ENCODE measurements at regions not wholly inside any gene's neighbourhood (a gene's known extent, or its start where the extent isn't known, plus 50 kb on each side); places are given as distances from the start of the nearest gene placed in this dataset.
A peak's percentile ranks its signal among the peaks of the same experiment; 100 is the strongest.
"Not testable (repeated sequence)": the region's sequence is repeated elsewhere in the genome, so short reads cannot be mapped to it uniquely, and the experiment has no call there.

DNA sequence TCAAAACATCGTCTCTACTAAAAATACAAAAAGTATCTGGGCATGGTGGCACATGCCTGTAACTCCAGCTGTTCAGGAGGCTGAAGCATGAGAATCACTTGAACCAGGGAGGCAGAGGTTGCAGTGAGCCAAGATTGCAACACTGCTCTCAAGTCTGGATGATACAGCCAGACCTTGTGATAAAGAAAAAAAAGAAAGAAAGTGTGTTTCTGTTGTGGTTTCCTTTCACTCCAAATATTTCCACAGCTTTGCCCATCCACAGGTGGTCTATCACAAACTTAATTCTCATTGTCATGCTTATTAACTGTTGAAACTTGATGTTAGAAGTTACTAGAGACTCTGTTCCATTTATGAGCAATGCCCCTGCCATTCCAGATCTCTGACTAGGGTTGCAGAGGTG, 316.0 kb upstream of the SEMA3C start:
- H3K9me3 ChIP-seq (replicated peaks) = no peaks in the 10 kb centered on the region
- peaks cover 49% of the 10 kb centered on the region for H3K4me1 ChIP-seq
- H3K36me3 ChIP-seq = no peaks in the 10 kb centered on the region
- H3K27ac ChIP-seq = peak overlapping the region; percentile 81
- no peaks in the 10 kb centered on the region for H3K27me3 ChIP-seq
- H3K4me3 ChIP-seq = no peak overlapping the region
- DNase-seq = peak; percentile 81 to 90

DNA sequence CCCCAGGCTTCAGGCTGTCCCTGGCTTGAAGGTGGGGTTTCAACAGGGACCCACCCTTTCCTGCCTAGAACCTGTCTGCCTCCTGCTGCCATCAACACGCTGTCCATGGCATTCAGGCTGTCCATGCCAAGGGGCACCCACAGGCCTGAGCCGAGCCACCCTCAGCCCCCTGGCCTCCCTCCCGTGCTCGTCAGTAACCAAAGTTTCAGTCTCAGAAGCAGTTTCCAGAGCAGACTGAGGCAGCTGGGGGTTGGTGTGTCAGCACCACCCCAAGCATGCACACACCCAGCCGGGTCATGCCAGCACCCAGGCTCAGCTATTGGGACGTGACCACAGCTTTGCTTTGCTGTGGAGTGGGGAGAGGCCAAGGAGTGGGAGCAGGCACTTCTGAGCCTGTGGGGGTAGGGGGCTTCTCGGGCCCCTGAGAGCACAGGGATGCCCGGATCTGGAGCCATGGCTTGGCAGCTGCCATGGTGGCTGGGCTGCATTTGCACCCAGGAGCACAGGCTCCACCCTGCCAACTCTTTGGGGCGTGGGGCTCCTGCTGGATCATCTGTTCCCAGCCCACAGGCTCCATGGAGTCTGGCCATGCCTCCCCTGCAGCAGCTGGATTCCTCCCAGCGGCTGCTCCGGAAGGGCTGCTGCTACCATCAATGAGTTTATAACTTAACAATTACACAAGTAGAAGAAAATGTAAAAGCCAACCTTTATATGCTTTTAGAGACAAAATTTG, 314.5 kb upstream of the SEMA3C start:
- Histone ChIP-seq H3K4me3 (no peak overlapping the region), H3K36me3 (no peaks in the 10 kb centered on the region), H3K27ac (peak overlapping the region; percentile 81), H3K27me3 (no peaks in the 10 kb centered on the region), H3K4me1 (peaks cover 49% of the 10 kb centered on the region), H3K9me3 (replicated peaks) (no peaks in the 10 kb centered on the region)
- peak; percentile 55 to 63 for DNase-seq

DNA sequence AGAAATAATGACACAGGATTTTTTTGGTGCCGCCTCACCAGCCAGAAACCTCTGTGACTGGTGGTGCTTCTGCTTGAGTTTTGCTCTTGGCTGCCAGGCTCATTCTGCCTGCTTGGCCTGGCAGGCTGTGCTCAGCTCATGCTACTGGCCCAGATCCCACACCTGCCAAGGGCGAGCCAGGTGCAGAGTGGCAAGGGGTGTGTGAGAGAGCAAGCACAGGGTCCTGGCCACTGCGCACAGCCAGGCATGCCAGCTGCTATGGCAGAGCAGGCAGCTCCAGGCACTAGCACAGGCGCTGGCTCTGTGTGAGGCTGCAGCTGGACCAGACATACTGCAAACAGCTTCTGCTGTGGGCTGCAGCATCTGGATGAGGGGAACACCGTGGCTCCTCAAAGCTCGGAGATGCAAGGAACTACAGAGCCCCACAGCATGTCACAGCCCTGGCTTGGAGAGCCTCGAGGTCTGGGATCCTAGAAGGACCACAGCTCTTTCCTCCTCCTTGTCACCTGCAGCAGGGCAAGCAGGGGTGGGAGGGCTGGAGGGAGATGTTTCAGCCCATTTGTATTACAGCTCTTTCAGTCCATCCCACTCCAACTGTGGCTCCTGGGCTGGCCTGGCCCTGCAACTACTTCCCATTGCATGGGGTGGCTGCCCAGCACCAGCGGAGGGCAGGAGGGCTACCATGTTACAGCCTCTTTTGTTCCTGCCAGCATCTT, 313.4 kb upstream of the SEMA3C start:
- Histone ChIP-seq H3K4me3 (no peak overlapping the region), H3K36me3 (no peaks in the 10 kb centered on the region), H3K27ac (no peak overlapping the region), H3K4me1 (peaks cover 49% of the 10 kb centered on the region), H3K27me3 (no peaks in the 10 kb centered on the region), H3K9me3 (replicated peaks) (peaks cover 5% of the 10 kb centered on the region; the same call in 1 of the 2 replicates)
- no peak for DNase-seq

DNA sequence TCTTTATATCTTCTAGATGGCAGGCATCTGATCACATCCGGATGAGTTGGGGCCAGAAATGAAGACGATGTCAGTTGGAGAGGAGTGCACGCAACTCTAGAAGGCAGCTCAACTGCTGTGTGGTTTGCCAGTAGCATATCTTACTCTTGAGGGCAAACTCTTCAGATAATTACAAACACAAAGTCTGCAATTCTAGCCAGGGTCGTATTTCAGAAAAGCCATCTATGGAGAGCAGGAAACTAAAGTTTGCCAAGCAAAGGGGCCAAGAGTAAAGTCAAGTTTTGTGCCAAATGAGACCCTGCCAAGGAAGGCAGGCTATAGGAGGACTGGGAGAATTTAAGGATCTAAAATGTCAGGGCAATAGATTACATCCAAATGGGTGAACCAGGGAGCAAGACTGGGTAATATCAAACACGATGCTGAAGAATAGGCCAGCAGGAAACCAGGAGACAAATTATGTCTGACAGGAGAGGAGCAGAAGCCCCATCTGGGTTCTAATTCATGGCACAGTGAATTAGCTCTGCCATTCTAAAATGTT, 312.5 kb upstream of the SEMA3C start:
- no peak overlapping the region for H3K4me3 ChIP-seq
- H3K36me3 ChIP-seq = no peaks in the 10 kb centered on the region
- no peak overlapping the region for H3K27ac ChIP-seq
- H3K27me3 ChIP-seq = no peaks in the 10 kb centered on the region
- peak in 1 of 2 experiments; percentile 49 for DNase-seq
- peaks cover 43% of the 10 kb centered on the region for H3K4me1 ChIP-seq
- H3K9me3 ChIP-seq (replicated peaks) = peaks cover 5% of the 10 kb centered on the region

DNA sequence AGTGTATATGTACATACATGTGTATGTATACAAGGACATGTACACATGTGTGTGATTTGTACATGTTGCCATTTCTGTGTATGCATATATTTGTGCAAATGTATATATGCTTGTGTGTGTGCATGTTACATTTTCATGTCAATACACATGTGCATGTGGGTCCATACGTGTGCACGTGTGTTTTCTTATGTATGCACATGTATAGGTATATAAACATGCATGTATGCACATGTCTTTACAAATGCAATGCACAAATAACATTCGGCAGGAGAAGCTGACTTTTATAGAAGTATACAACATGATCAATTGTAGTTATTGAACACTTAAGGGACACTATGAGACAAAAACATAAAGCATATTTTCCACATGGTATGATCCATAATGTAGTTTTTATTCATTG, 307.4 kb upstream of the SEMA3C start:
- Histone ChIP-seq H3K4me1 (peaks cover 5% of the 10 kb centered on the region), H3K36me3 (no peaks in the 10 kb centered on the region), H3K4me3 (no peak overlapping the region), H3K27ac (no peak overlapping the region), H3K27me3 (no peaks in the 10 kb centered on the region), H3K9me3 (replicated peaks) (peaks cover 24% of the 10 kb centered on the region)
- DNase-seq = no peak

DNA sequence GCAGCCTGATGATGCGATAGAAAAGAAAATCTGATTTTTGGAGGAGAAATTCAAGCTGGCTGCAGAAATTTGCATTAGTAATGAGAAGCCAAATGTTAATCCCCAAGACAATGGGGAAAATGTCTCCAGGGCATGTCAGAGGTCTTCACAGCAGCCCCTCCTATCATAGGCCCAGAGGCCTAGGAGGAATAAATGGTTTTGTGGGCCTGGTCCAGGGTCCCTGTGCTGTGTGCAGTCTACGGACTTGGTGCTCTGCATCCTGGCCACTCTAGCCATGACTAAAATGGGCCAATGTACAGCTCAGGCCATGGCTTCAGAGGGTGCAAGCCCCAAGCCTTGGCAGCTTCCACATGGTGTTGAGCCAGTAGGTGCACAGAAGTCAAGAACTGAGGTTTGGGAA, 303.8 kb upstream of the SEMA3C start:
- not testable (repeated sequence) for H3K4me1 ChIP-seq, DNase-seq, H3K36me3 ChIP-seq, H3K27me3 ChIP-seq, H3K27ac ChIP-seq, H3K4me3 ChIP-seq
- peaks cover 23% of the 10 kb centered on the region for H3K9me3 ChIP-seq (replicated peaks)

DNA sequence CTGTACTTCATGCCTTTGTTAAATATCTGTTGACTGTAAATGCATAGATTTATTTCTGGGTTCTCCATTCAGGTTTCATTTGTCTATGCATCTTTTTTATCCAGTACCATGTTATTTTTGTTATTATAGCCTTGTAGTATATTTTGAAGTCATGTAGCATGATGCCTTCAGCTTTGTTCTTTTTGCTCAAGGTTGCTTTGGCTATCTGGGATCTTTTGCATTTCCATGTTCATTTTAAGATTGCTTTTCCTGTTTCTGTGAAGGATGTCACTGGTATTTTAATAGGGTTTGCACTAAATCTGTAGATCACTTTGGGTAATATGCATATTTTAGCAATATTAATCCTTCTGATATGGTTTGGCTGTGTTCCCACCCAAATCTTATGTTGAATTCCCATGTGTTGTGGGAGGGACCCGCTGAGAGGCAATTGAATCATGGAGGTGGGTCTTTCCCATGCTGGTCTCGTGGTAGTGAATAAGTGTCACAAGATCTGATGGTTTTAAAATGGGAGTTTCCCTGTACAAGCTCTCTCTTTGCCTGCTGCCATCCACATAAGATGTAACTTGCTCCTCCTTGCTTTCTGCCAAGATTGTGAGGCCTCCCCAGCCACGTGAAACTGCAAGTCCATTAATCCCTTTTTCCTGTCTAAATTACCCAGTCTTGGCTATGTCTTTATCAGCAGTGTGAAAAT, 302.8 kb upstream of the SEMA3C start:
- H3K27ac ChIP-seq = no peak overlapping the region
- H3K4me1 ChIP-seq = no peaks in the 10 kb centered on the region
- no peaks in the 10 kb centered on the region for H3K36me3 ChIP-seq
- no peaks in the 10 kb centered on the region for H3K27me3 ChIP-seq
- H3K4me3 ChIP-seq = no peak overlapping the region
- DNase-seq = no peak
- peaks cover 19% of the 10 kb centered on the region for H3K9me3 ChIP-seq (replicated peaks)

DNA sequence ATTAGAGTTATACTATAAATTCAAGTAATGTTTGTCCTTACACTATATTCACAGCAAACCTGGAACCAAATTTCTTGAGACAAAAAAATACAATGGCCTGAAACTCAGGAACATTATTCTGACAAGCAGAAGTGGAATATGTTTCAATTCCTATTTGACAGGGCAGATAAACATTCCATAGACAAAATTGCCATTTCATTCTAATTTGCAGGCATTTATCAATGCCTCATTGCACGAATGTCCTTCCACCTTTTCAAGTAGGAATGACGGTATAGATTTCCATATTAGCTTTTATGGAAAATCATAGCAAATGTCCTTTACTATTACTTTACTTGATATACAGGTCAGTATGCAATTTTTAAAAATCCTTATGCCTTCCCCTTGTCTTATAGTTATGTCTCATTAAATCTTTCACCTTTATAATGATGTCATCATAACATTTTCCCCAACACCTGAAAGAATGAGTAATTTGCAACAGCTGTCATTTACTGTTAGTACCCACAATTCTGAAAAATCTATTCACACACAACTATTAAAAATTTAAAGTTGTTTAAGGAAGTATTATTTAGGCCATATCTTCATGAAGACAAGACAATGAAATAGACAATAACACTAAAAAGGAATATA, 299.7 kb upstream of the SEMA3C start:
- Histone ChIP-seq H3K27ac (no peak overlapping the region), H3K9me3 (replicated peaks) (0 out of 2 replicates have a peak, but pooled peaks cover 11% of the 10 kb centered on the region), H3K4me3 (no peak overlapping the region), H3K27me3 (no peaks in the 10 kb centered on the region), H3K4me1 (no peaks in the 10 kb centered on the region), H3K36me3 (no peaks in the 10 kb centered on the region)
- DNase-seq = no peak

DNA sequence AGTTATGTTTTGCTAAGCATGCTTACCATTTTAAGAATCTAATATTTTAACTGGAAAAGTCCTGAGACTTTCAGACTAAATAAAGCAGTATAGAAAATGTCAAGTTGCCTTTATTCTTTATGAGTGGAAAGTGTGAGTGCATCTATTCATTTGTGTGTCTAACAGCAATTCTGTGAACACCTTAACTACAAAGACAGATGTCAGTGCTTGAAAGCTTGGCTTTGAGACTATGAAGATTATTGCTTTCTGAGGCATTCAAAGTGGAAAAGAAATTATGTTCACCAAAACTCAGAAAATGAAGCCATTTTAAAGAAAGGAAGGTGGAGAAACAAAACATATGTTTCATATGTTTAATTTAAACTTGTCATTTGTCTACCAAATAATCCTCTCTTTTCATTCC, 294.5 kb upstream of the SEMA3C start:
- no peak for DNase-seq

DNA sequence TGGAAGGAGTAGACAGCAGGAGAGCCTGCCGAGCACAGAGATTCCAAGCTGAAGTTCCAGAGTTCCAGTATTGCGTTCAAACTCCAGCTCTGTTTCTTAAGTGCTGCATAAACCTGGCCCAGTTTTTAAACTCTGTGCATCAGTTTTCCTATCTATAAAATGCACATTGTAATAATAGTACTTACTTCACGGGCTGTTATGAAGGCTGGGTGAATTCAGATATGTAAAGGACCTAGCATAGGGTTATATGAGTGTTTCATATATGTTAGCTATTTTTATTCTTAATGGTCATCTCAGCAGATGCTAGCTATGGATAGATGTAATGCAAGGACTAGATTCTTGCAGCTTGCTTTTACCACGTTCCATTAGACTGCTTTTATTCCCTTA, 293.1 kb upstream of the SEMA3C start:
- H3K36me3 ChIP-seq = no peaks in the 10 kb centered on the region
- H3K27me3 ChIP-seq = no peaks in the 10 kb centered on the region
- peaks cover 20% of the 10 kb centered on the region for H3K4me1 ChIP-seq
- no peak overlapping the region for H3K4me3 ChIP-seq
- no peaks in the 10 kb centered on the region for H3K9me3 ChIP-seq (replicated peaks)
- no peak for DNase-seq
- no peak overlapping the region for H3K27ac ChIP-seq

More for the DNA sequence above, 294.5 kb upstream of the SEMA3C start:
- Histone ChIP-seq H3K36me3 (no peaks in the 10 kb centered on the region), H3K27ac (no peak overlapping the region), H3K27me3 (no peaks in the 10 kb centered on the region), H3K4me3 (no peak overlapping the region), H3K9me3 (replicated peaks) (no peaks in the 10 kb centered on the region), H3K4me1 (peaks cover 12% of the 10 kb centered on the region; the same call in 1 of the 2 replicates)

DNA sequence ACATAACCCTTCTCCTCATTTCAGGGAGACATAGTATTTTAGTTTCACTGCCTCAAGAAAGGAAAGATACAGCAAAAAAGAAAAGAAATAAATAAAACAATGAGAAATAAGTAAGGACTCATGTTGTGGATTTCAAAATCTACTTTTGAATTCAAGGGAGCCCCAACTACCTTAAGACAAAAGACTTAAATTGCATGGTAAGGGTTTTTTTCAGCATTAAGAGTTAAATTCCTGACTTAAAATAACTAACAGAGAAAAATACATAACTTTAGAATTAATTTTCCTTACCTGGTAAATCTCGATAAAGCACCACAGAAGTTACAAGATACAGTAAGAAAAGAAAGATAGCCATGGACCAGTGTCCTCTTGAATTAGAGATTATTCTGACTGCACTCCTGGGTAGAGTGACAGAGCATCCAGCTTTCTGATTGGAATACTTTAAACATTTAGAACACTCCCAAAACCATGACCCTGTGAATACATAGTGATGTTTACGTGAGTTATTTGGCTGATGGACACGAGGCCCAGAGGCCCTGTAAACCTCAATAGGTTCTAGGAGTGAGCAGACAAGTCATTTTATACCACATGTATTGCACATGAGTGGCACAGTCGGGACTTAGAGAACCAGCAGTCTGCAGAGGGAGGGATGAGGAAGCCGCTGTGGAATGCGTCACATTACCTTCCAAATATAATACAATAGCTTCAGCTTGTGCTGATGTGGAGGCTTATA, 292.5 kb upstream of the SEMA3C start:
- Histone ChIP-seq H3K36me3 (no peaks in the 10 kb centered on the region), H3K27ac (no peak overlapping the region)

DNA sequence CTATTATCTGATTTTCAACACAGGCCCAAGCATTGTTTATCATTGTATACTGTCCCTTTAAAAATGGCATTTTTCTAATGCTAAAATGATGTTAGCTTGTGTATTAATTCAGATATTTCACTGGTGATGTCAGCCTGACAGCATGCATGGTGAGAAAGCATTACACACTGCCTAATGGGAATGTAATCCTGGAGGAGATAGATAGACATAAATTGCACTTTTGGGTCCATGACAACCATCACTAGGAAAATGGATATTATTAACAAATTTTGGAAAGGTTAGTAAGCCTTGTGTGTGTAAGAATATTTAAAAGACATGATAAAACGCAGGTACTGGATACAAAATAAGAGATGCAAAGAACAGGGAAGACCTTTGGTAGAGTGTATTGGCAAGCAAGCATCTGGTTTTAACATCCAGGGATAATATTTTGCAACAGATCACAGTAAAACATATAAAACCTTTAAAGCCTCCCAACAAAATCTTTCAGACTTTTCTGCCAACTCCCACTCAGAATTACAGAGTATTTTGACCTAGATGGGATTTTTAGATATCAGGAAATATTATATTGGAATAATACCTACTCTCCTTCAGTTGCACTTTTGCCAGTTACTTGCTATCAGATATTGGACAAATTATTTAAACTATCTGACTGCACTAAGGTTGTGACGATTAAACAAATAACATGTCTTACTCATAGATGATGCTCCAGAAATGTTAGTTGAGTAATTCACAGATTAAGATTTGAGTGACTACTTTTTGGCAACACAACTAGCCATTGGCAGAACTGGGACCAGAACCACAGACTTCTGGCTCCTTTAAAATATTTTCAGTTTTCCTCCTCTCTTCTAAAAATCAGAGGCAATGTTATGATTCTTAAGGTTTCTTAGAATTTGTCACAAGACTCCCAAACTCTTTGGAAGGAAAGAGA, 291.6 kb upstream of the SEMA3C start:
- no peak overlapping the region for H3K27ac ChIP-seq
- no peaks in the 10 kb centered on the region for H3K27me3 ChIP-seq
- H3K36me3 ChIP-seq = no peaks in the 10 kb centered on the region
- H3K4me1 ChIP-seq = peaks cover 20% of the 10 kb centered on the region
- H3K9me3 ChIP-seq (replicated peaks) = no peaks in the 10 kb centered on the region
- H3K4me3 ChIP-seq = no peak overlapping the region
- no peak for DNase-seq

More for the DNA sequence above, 292.5 kb upstream of the SEMA3C start:
- no peak for DNase-seq
- Histone ChIP-seq H3K4me1 (peaks cover 20% of the 10 kb centered on the region), H3K9me3 (replicated peaks) (no peaks in the 10 kb centered on the region), H3K4me3 (no peak overlapping the region), H3K27me3 (no peaks in the 10 kb centered on the region)

DNA sequence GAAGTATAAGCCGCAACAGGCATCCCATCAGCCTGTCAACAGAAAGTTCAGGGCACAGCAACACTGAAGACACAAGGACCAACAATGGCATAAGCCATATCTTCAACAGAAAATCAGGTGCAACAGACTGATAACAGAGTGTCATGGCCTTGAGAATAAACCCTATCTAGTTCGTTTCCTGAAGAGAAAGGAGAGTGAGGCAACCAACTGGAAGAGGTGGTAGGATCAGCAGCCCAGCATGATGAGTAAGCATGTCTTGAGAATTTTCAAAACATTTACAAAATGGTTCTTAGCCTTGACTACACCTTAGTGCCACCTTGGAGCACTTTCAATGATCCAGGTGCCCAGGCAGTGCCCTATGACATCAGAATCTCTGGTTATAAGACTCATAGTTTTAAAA, 290.2 kb upstream of the SEMA3C start:
- no peaks in the 10 kb centered on the region for H3K27me3 ChIP-seq
- H3K36me3 ChIP-seq = no peaks in the 10 kb centered on the region
- peaks cover 20% of the 10 kb centered on the region for H3K4me1 ChIP-seq
- H3K9me3 ChIP-seq (replicated peaks) = no peaks in the 10 kb centered on the region
- DNase-seq = no peak
- H3K27ac ChIP-seq = no peak overlapping the region
- no peak overlapping the region for H3K4me3 ChIP-seq
